K562 (cell line): ENCODE measurements at regions not wholly inside any gene's neighbourhood (a gene's known extent, or its start where the extent isn't known, plus 50 kb on each side); places are given as distances from the start of the nearest gene placed in this dataset.

Source experiments
- ATAC-seq: fragments of 200-7000 bp; cut with Tn5 transposase; 3 replicates; pipeline ENCODE4 v1.9.1; 2020; ENCODE audit warnings: moderate library complexity
- BruUV-seq: library from RNA; stranded (reverse); fragments of 400-500 nt; replicated peaks from 2 replicates; lab custom pipeline; 2021; lab: Mats Ljungman, UMichigan
- CTCF ChIA-PET: fragments of 300-600 bp; formaldehyde crosslinking; extraction: SDS; loops from one replicate; lab custom pipeline; 2021; ENCODE audit warnings: low intra/inter-chr PET ratio; lab: Yijun Ruan, JAX
- POLR2A ChIA-PET: fragments of 300-600, 350-650 bp; sonication (Branson Sonifier 250); formaldehyde crosslinking; extraction: SDS; loops from one replicate; lab custom pipeline; 2021; ENCODE audit warnings: antibody characterized with exemption, inconsistent platforms; lab: Yijun Ruan, JAX
- DNase-seq, 4 experiments: peaks; one replicate each; pipeline versions ENCODE4 v3.0.0 to v3.0.0-alpha.2; 2011 to 2018; ENCODE audit warnings: low spot score in 3 of 4, mixed read lengths in 3 of 4; ENCODE audit errors: extremely low read depth in 1 of 4
- FAIRE-seq: peaks from 2 replicates; lab custom pipeline; 2011; peaks lifted over from hg19 to GRCh38; lab: Jason Lieb, UNC
- H2AFZ ChIP-seq: 2 replicates; pipeline ENCODE4 v1.6.0; 2011; ENCODE audit warnings: low read depth, low read length, control low read depth, inconsistent platforms
- H3K27ac ChIP-seq: fragments of 200-600 bp; 3 replicates; pipeline ENCODE4 v1.8.0; 2011; ENCODE audit warnings: low read depth, mild to moderate bottlenecking, control low read depth, inconsistent platforms, low read length, moderate library complexity, mixed read lengths; ENCODE audit errors: extremely low read depth
- H3K27me3 ChIP-seq, 2 experiments: fragments of 300-600 bp in 1 of 2; 2 replicates in 1 of 2; 3 replicates in 1 of 2; pipeline versions ENCODE4 v1.6.0 to v1.8.0; 2011; ENCODE audit warnings: inconsistent platforms in 2 of 2, low read length in 2 of 2, mild to moderate bottlenecking in 1 of 2, mixed read lengths in 1 of 2, moderate library complexity in 1 of 2; ENCODE audit not compliant: control insufficient read depth in 2 of 2, insufficient read depth in 2 of 2
- H3K36me3 ChIP-seq: fragments of 300-600 bp; 3 replicates; pipeline ENCODE4 v1.8.0; 2011; ENCODE audit warnings: mild to moderate bottlenecking, low read length, inconsistent platforms; ENCODE audit not compliant: control insufficient read depth, insufficient read depth
- H3K4me1 ChIP-seq, 2 experiments: fragments of 200-600 bp in 1 of 2; replicated peaks in 1 of 2; 2 replicates in 1 of 2; 3 replicates in 1 of 2; pipeline versions ENCODE4 v1.5.1 to v1.8.0; 2011; ENCODE audit warnings: inconsistent platforms in 2 of 2, low read length in 2 of 2, mild to moderate bottlenecking in 1 of 2, mixed read lengths in 1 of 2, moderate library complexity in 1 of 2; ENCODE audit not compliant: control insufficient read depth in 2 of 2, insufficient read depth in 2 of 2
- H3K4me2 ChIP-seq: 2 replicates; pipeline ENCODE4 v1.6.1; 2011; ENCODE audit warnings: low read length, control low read depth, inconsistent platforms, mixed read lengths; ENCODE audit not compliant: insufficient read depth
- H3K4me3 ChIP-seq: fragments of 200-600 bp; sonication (generic), shearing (Covaris generic); 2 replicates; pipeline ENCODE4 v1.5.1; 2016; ENCODE audit warnings: control low read depth, inconsistent platforms
- H3K79me2 ChIP-seq: fragments of 200-600 bp; 3 replicates; pipeline ENCODE4 v1.8.0; 2011; ENCODE audit warnings: low read length, inconsistent platforms; ENCODE audit not compliant: control insufficient read depth, insufficient read depth
- H3K9ac ChIP-seq, 2 experiments: 2 replicates each; pipeline versions ENCODE4 v1.6.0 to v1.6.1; 2011; ENCODE audit warnings: low read depth in 2 of 2, low read length in 2 of 2, control low read depth in 1 of 2, inconsistent platforms in 1 of 2, mild to moderate bottlenecking in 1 of 2, mixed read lengths in 1 of 2; ENCODE audit not compliant: insufficient read depth in 1 of 2
- H3K9me1 ChIP-seq: one replicate; pipeline ENCODE4 v1.6.0; 2011; ENCODE audit warnings: inconsistent platforms, mild to moderate bottlenecking, low read length, moderate library complexity; ENCODE audit not compliant: control insufficient read depth, insufficient read depth
- H3K9me3 ChIP-seq: replicated peaks from 2 replicates; pipeline ENCODE4 v1.5.1; 2011; ENCODE audit warnings: low read depth, low read length, inconsistent platforms; ENCODE audit not compliant: control insufficient read depth, insufficient read depth
- H4K20me1 ChIP-seq: replicated peaks from 2 replicates; pipeline ENCODE4 v1.6.1; 2011; ENCODE audit warnings: low read length, inconsistent platforms, mixed read lengths; ENCODE audit not compliant: control insufficient read depth, insufficient read depth
- ATF1 ChIP-seq, 2 experiments: fragments of 450-650 bp in 1 of 2; IDR thresholded peaks; 2 replicates each; pipeline ENCODE4 v1.6.1; 2016; ENCODE audit warnings: missing compliant biosample characterization in 1 of 2, missing genetic modification characterization in 1 of 2
- BCL6 ChIP-seq: fragments of 250-450 bp; sonication (Bioruptor Pico); IDR thresholded peaks from 2 replicates; pipeline ENCODE4 v1.4.0; 2020
- EHMT2 ChIP-seq: fragments of 450-650 bp; IDR thresholded peaks from 2 replicates; pipeline ENCODE4 v1.6.1; 2018; ENCODE audit warnings: antibody characterized with exemption
- ETS2 ChIP-seq: IDR thresholded peaks from 2 replicates; pipeline ENCODE4 v1.6.1; 2016; ENCODE audit warnings: borderline replicate concordance, missing genetic modification characterization, mild to moderate bottlenecking, moderate library complexity, missing compliant biosample characterization; ENCODE audit not compliant: poor library complexity, severe bottlenecking
- FIP1L1 ChIP-seq: fragments of 200-400 bp; formaldehyde crosslinking; IDR thresholded peaks from 2 replicates; pipeline ENCODE4 v1.6.1; 2018; ENCODE audit warnings: mild to moderate bottlenecking, low read depth, low read length; ENCODE audit not compliant: poor library complexity, severe bottlenecking
- KLF13 ChIP-seq: fragments of 450-650 bp; IDR thresholded peaks from 2 replicates; pipeline ENCODE4 v1.6.1; 2016; ENCODE audit warnings: missing genetic modification characterization, low read depth, mild to moderate bottlenecking, missing compliant biosample characterization, moderate library complexity, borderline replicate concordance
- PRMT5 ChIP-seq: sonication (generic); formaldehyde crosslinking; IDR thresholded peaks from 2 replicates; pipeline ENCODE4 v1.5.0; 2020; ENCODE audit warnings: missing genetic modification reagents
- SRSF7 ChIP-seq: fragments of 200-400 bp; formaldehyde crosslinking; optimal IDR thresholded peaks from 2 replicates; pipeline ENCODE3; 2017; ENCODE audit warnings: mild to moderate bottlenecking, low read depth, low read length
- STAG1 ChIP-seq: sonication (generic); formaldehyde crosslinking; IDR thresholded peaks from 2 replicates; pipeline ENCODE4 v1.5.0; 2020; ENCODE audit warnings: missing genetic modification reagents, borderline replicate concordance
- XRCC4 ChIP-seq: IDR thresholded peaks from one replicate; pipeline ENCODE4 v1.6.1; 2011; ENCODE audit not compliant: insufficient read depth, insufficient read length; ENCODE audit errors: extremely low read depth
- ZNF583 ChIP-seq: fragments of 250-450 bp; sonication (Bioruptor Pico); IDR thresholded peaks from 2 replicates; pipeline ENCODE4 v1.4.0; 2020
- in situ Hi-C: fragments of 300-500 bp; cut with MboI; formaldehyde crosslinking; loops from 4 replicates; pipeline ENCODE4 v1.15.0; 2018; ENCODE audit warnings: inconsistent platforms, mixed read lengths
- intact Hi-C: fragments of 100-400 bp; cut with micrococcal nuclease; formaldehyde crosslinking; loops from 2 replicates; pipeline ENCODE4 v1.14.2; 2022
- TF ChIP-seq, protein P1 (sequence below), 3 experiments: fragments of 200-800 bp in 1 of 3; fragments of 250-450 bp in 1 of 3; fragments of 450-650 bp in 1 of 3; sonication (Bioruptor Pico) in 1 of 3; sonication (Bioruptor generic) in 1 of 3; formaldehyde crosslinking in 1 of 3; IDR thresholded peaks; 2 replicates each; pipeline versions ENCODE4 v1.6.1 to v1.8.0; 2016 to 2022; ENCODE audit warnings: mild to moderate bottlenecking in 2 of 3, missing genetic modification characterization in 2 of 3, missing compliant biosample characterization in 1 of 3, moderate library complexity in 1 of 3
- TF ChIP-seq, protein P2 (sequence below): IDR thresholded peaks from 3 replicates; pipeline ENCODE4 v1.6.1; 2011; ENCODE audit warnings: borderline replicate concordance, mild to moderate bottlenecking, moderate library complexity; ENCODE audit not compliant: insufficient read length; ENCODE audit errors: extremely low read depth

DNA sequence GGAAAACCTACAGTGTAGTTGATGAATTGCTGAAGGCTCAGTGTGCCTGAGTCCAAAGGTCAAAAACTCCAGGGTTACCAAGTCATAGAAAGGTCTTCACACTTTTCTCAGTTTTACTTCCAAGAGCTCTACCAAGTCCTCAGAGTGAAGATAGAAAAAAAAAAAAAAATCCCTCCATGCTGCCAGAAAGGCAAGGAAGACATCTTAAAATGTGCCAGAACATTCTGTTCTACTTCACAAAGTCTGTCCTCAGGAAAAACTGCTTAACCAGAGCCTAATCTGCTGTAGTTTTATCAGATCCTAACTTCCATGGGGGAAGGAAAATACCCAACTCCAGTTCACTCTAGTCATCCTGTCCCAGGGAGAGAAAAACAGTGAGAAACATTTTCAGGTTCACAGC is 175.6 kb upstream of the CDH11 start:
- no peak overlapping the region for H3K27ac ChIP-seq
- DNase-seq (no peak), FAIRE-seq (no peak), ATAC-seq (no peak)
- H2AFZ ChIP-seq, result no peak overlapping the region
- no peak overlapping the region for H3K4me2 ChIP-seq
- no peaks in the 10 kb centered on the region for H4K20me1 ChIP-seq
- CTCF ChIA-PET, result no interaction called here
- intact Hi-C loops, result no loop called here
- no peaks in the 10 kb centered on the region for H3K79me2 ChIP-seq
- TF ChIP-seq, protein P1, sequence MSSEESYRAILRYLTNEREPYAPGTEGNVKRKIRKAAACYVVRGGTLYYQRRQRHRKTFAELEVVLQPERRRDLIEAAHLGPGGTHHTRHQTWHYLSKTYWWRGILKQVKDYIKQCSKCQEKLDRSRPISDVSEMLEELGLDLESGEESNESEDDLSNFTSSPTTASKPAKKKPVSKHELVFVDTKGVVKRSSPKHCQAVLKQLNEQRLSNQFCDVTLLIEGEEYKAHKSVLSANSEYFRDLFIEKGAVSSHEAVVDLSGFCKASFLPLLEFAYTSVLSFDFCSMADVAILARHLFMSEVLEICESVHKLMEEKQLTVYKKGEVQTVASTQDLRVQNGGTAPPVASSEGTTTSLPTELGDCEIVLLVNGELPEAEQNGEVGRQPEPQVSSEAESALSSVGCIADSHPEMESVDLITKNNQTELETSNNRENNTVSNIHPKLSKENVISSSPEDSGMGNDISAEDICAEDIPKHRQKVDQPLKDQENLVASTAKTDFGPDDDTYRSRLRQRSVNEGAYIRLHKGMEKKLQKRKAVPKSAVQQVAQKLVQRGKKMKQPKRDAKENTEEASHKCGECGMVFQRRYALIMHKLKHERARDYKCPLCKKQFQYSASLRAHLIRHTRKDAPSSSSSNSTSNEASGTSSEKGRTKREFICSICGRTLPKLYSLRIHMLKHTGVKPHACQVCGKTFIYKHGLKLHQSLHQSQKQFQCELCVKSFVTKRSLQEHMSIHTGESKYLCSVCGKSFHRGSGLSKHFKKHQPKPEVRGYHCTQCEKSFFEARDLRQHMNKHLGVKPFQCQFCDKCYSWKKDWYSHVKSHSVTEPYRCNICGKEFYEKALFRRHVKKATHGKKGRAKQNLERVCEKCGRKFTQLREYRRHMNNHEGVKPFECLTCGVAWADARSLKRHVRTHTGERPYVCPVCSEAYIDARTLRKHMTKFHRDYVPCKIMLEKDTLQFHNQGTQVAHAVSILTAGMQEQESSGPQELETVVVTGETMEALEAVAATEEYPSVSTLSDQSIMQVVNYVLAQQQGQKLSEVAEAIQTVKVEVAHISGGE (CRISPR knock-in tag; IDR thresholded peaks at IDR 0.05), result no peak
- no peak for TF ChIP-seq SRSF7
- TF ChIP-seq ZNF583 (CRISPR knock-in tag), result no peak
- TF ChIP-seq EHMT2, result no peak
- TF ChIP-seq, protein P2, sequence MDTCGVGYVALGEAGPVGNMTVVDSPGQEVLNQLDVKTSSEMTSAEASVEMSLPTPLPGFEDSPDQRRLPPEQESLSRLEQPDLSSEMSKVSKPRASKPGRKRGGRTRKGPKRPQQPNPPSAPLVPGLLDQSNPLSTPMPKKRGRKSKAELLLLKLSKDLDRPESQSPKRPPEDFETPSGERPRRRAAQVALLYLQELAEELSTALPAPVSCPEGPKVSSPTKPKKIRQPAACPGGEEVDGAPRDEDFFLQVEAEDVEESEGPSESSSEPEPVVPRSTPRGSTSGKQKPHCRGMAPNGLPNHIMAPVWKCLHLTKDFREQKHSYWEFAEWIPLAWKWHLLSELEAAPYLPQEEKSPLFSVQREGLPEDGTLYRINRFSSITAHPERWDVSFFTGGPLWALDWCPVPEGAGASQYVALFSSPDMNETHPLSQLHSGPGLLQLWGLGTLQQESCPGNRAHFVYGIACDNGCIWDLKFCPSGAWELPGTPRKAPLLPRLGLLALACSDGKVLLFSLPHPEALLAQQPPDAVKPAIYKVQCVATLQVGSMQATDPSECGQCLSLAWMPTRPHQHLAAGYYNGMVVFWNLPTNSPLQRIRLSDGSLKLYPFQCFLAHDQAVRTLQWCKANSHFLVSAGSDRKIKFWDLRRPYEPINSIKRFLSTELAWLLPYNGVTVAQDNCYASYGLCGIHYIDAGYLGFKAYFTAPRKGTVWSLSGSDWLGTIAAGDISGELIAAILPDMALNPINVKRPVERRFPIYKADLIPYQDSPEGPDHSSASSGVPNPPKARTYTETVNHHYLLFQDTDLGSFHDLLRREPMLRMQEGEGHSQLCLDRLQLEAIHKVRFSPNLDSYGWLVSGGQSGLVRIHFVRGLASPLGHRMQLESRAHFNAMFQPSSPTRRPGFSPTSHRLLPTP, result no peak
- no peak for TF ChIP-seq PRMT5 (CRISPR knock-in tag)
- no peak for TF ChIP-seq ETS2 (tag)
- no peak for TF ChIP-seq KLF13 (tag)
- TF ChIP-seq STAG1 (CRISPR knock-in tag), result no peak
- no peak for TF ChIP-seq BCL6
- no peak for TF ChIP-seq FIP1L1
- no peak for TF ChIP-seq ATF1 (CRISPR knock-in tag; IDR thresholded peaks at IDR 0.05)
- TF ChIP-seq ATF1 (tag; IDR thresholded peaks at IDR 0.05), result no peak
- TF ChIP-seq XRCC4, result no peak
- no peak overlapping the region for H3K4me3 ChIP-seq
- H3K9ac ChIP-seq, result no peak overlapping the region
- no peaks in the 10 kb centered on the region for H3K36me3 ChIP-seq
- no TSS peak for BruUV-seq
- H3K4me1 ChIP-seq, result no peaks in the 10 kb centered on the region
- no peaks in the 10 kb centered on the region for H3K9me3 ChIP-seq
- no peaks in the 10 kb centered on the region for H3K27me3 ChIP-seq
- in situ Hi-C loops, result no loop called here
- H3K9me1 ChIP-seq, result no peaks in the 10 kb centered on the region
- POLR2A ChIA-PET, result no interaction called here
